ENCODE measurements at regions not wholly inside any gene's neighbourhood (a gene's known extent, or its start where the extent isn't known, plus 50 kb on each side); places are given as distances from the start of the nearest gene placed in this dataset.

DNA sequence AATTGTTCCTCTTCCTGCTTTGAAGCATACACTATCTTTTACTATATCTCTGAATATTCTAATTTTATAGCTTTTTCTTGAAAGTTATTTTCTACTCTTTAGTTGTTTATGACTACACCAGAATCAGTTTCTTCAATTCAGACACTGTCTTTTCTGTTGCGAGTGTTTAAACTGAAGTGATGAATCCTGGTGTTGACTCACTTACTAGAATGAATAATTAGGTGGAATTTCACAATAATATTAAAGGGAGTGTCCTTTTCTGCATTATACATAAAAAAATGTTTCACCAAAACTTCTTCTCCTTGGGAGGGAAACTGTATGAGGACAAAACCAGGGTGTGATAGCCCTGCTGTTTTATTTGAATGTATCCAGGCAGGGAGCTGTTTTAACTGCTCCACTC is 1383.1 kb downstream of the C4orf33 start:
- TF ChIP-seq CTCF (IDR thresholded peaks at IDR 0.05) (no peak), POLR2A (IDR thresholded peaks at IDR 0.05) (no peak)

Data from testis (tissue), 2 donors.